OCI-LY3 (cell line): ENCODE measurements at regions not wholly inside any gene's neighbourhood (a gene's known extent, or its start where the extent isn't known, plus 50 kb on each side); places are given as distances from the start of the nearest gene placed in this dataset.

ENCODE experiments used
- H2AFZ ChIP-seq: fragments of 200-600, 300-600 bp; shearing (Covaris generic); 2 replicates; pipeline ENCODE4 v1.6.0; 2014; ENCODE audit warnings: antibody characterized with exemption, low read depth, low read length
- H3K27ac ChIP-seq: fragments of 200-600, 300-600 bp; sonication (generic); 2 replicates; pipeline ENCODE4 v1.5.1; 2014; ENCODE audit warnings: mild to moderate bottlenecking, low read length, moderate library complexity, mixed read lengths
- H3K27me3 ChIP-seq: fragments of 200-600, 300-600 bp; sonication (generic); 2 replicates; pipeline ENCODE4 v1.6.1; 2014; ENCODE audit warnings: low read depth, low read length, mixed read lengths
- H3K36me3 ChIP-seq: fragments of 200-600, 300-600 bp; sonication (generic); replicated peaks from 2 replicates; pipeline ENCODE3; 2014; ENCODE audit warnings: low read depth, low read length, mixed read lengths
- H3K4me1 ChIP-seq: fragments of 300-600, 200-600 bp; sonication (generic); 2 replicates; pipeline ENCODE4 v1.6.1; 2014; ENCODE audit warnings: low read length, mixed read lengths
- H3K4me2 ChIP-seq: fragments of 200-600, 300-600 bp; sonication (generic); 2 replicates; pipeline ENCODE4 v1.6.1; 2014; ENCODE audit warnings: low read length, mixed read lengths
- H3K4me3 ChIP-seq: fragments of 300-600, 200-600 bp; sonication (generic); 2 replicates; pipeline ENCODE4 v1.5.1; 2014; ENCODE audit warnings: antibody characterized with exemption, mild to moderate bottlenecking, low read length, moderate library complexity
- H3K79me2 ChIP-seq: fragments of 300-600, 200-600 bp; shearing (Covaris generic); 2 replicates; pipeline ENCODE4 v1.6.1; 2014; ENCODE audit warnings: mild to moderate bottlenecking, low read length, mixed read lengths
- H3K9ac ChIP-seq: fragments of 300-600, 200-600 bp; shearing (Covaris generic); 2 replicates; pipeline ENCODE4 v1.6.0; 2014; ENCODE audit warnings: mild to moderate bottlenecking, low read length, moderate library complexity
- H3K9me3 ChIP-seq: fragments of 200-600, 300-600 bp; shearing (Covaris generic); 2 replicates; pipeline ENCODE4 v1.6.1; 2014; ENCODE audit warnings: low read length, mixed read lengths; ENCODE audit not compliant: insufficient read depth
- H4K20me1 ChIP-seq: fragments of 200-600, 300-600 bp; sonication (generic); 2 replicates; pipeline ENCODE4 v1.6.1; 2016; ENCODE audit warnings: low read length, mixed read lengths; ENCODE audit not compliant: insufficient read depth
- CTCF ChIP-seq: fragments of 200-600, 300-600 bp; sonication (generic); IDR thresholded peaks from 2 replicates; pipeline ENCODE4 v1.5.1; 2014; ENCODE audit warnings: antibody characterized with exemption, low read length, low read depth
- EZH2phosphoT487 ChIP-seq: fragments of 200-600 bp; shearing (Covaris generic); IDR thresholded peaks from 2 replicates; pipeline ENCODE4 v1.6.1; 2018; ENCODE audit warnings: antibody characterized with exemption, mixed run types, low read depth

GRCh38 chr4:8683462-8683861 lies 90.9 kb downstream of the CPZ start:
- Histone ChIP-seq H3K9ac (no peak overlapping the region), H3K79me2 (no peaks in the 10 kb centered on the region), H2AFZ (no peak overlapping the region), H4K20me1 (no peaks in the 10 kb centered on the region), H3K4me3 (no peak overlapping the region), H3K27ac (no peak overlapping the region), H3K27me3 (no peaks in the 10 kb centered on the region), H3K4me1 (peaks cover 37% of the 10 kb centered on the region), H3K9me3 (no peaks in the 10 kb centered on the region), H3K36me3 (no peaks in the 10 kb centered on the region), H3K4me2 (no peak overlapping the region)
- TF ChIP-seq EZH2phosphoT487 (no peak), CTCF (no peak)

GRCh38 chr4:8682725-8683124 lies 90.2 kb downstream of the CPZ start:
- no peaks in the 10 kb centered on the region for H3K9me3 ChIP-seq
- H4K20me1 ChIP-seq: no peaks in the 10 kb centered on the region
- H3K4me1 ChIP-seq: peaks cover 37% of the 10 kb centered on the region
- no peak for TF ChIP-seq EZH2phosphoT487
- TF ChIP-seq CTCF: no peak
- H3K27ac ChIP-seq: no peak overlapping the region
- no peak overlapping the region for H3K9ac ChIP-seq
- no peaks in the 10 kb centered on the region for H3K79me2 ChIP-seq
- H3K4me3 ChIP-seq: no peak overlapping the region
- no peaks in the 10 kb centered on the region for H3K27me3 ChIP-seq
- no peak overlapping the region for H3K4me2 ChIP-seq
- H3K36me3 ChIP-seq: no peaks in the 10 kb centered on the region
- no peak overlapping the region for H2AFZ ChIP-seq

- H3K4me1 ChIP-seq: peaks cover 37% of the 10 kb centered on the region
- H3K4me2 ChIP-seq: peak overlapping the region; percentile 65
- no peaks in the 10 kb centered on the region for H3K27me3 ChIP-seq
- no peak for TF ChIP-seq EZH2phosphoT487
- TF ChIP-seq CTCF: no peak
- H3K9ac ChIP-seq: peak overlapping the region; percentile 47; the same call in 1 of the 2 replicates
- no peaks in the 10 kb centered on the region for H3K36me3 ChIP-seq
- no peaks in the 10 kb centered on the region for H3K9me3 ChIP-seq
- H3K27ac ChIP-seq: no peak overlapping the region; the same call in 1 of the 2 replicates
- peak overlapping the region; percentile 53; the same call in 1 of the 2 replicates for H3K4me3 ChIP-seq
- no peaks in the 10 kb centered on the region for H4K20me1 ChIP-seq
- H3K79me2 ChIP-seq: no peaks in the 10 kb centered on the region
- H2AFZ ChIP-seq: no peak overlapping the region
Measured at GRCh38 chr4:8682296-8682695, 89.7 kb downstream of the CPZ start.

GRCh38 chr4:8681391-8681790 lies 88.8 kb downstream of the CPZ start:
- TF ChIP-seq CTCF (no peak), EZH2phosphoT487 (no peak)
- Histone ChIP-seq H3K27ac (peak overlapping the region; percentile 72), H3K27me3 (no peaks in the 10 kb centered on the region), H3K4me1 (peaks cover 37% of the 10 kb centered on the region), H3K9ac (peak overlapping the region; percentile 47; the same call in 1 of the 2 replicates), H3K36me3 (no peaks in the 10 kb centered on the region), H3K4me3 (peak overlapping the region; percentile 53), H2AFZ (peak overlapping the region; percentile 32; the same call in 1 of the 2 replicates), H3K4me2 (peak overlapping the region; percentile 65), H4K20me1 (no peaks in the 10 kb centered on the region), H3K79me2 (no peaks in the 10 kb centered on the region), H3K9me3 (no peaks in the 10 kb centered on the region)
